Lower leg skin (tissue), 3 donors: ENCODE measurements at regions not wholly inside any gene's neighbourhood (a gene's known extent, or its start where the extent isn't known, plus 50 kb on each side); places are given as distances from the start of the nearest gene placed in this dataset.

ENCODE experiments used
- POLR2A ChIP-seq, 2 donors: fragments of 450-650 bp; IDR thresholded peaks; one replicate each; pipeline ENCODE4 v1.6.1; 2016 to 2017; ENCODE audit warnings: antibody characterized with exemption in 2 of 2, mild to moderate bottlenecking in 1 of 2, moderate library complexity in 1 of 2
- TF ChIP-seq, protein P1 (sequence below), 3 donors: fragments of 450-650 bp; IDR thresholded peaks; one replicate each; pipeline ENCODE4 v1.5.1; 2016; ENCODE audit warnings: antibody characterized with exemption in 3 of 3, mild to moderate bottlenecking in 3 of 3, moderate library complexity in 2 of 3

DNA sequence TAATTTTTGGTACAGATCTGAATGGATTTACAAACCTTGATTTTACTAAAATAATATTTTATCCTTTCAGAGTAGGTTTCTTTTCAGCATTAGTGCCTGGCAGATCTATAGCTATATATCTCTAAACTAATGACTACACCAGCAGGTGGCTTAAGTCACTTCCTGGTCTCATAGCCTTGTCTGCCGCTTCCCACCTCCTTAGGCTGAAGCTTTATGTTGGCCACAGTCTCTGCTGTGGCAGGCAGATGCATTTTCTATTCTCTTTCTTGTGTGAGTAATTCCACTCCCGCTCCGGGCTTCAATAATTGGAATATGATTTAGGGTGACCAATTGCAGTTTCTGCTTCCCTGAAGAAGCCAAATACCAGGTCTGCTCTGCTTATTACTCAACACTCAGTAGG lies 226.8 kb upstream of the HS3ST5 start:
- TF ChIP-seq, protein P1, sequence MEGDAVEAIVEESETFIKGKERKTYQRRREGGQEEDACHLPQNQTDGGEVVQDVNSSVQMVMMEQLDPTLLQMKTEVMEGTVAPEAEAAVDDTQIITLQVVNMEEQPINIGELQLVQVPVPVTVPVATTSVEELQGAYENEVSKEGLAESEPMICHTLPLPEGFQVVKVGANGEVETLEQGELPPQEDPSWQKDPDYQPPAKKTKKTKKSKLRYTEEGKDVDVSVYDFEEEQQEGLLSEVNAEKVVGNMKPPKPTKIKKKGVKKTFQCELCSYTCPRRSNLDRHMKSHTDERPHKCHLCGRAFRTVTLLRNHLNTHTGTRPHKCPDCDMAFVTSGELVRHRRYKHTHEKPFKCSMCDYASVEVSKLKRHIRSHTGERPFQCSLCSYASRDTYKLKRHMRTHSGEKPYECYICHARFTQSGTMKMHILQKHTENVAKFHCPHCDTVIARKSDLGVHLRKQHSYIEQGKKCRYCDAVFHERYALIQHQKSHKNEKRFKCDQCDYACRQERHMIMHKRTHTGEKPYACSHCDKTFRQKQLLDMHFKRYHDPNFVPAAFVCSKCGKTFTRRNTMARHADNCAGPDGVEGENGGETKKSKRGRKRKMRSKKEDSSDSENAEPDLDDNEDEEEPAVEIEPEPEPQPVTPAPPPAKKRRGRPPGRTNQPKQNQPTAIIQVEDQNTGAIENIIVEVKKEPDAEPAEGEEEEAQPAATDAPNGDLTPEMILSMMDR (IDR thresholded peaks at IDR 0.05) = no peak
- no peak for TF ChIP-seq POLR2A (IDR thresholded peaks at IDR 0.05)
